Neuronal stem cell (in vitro differentiated cells): ENCODE measurements at regions not wholly inside any gene's neighbourhood (a gene's known extent, or its start where the extent isn't known, plus 50 kb on each side); places are given as distances from the start of the nearest gene placed in this dataset.

ENCODE experiments used
- DNase-seq: peaks from one replicate; pipeline ENCODE4 v3.0.0-alpha.2; 2013; ENCODE audit warnings: low spot score
- H2AFZ ChIP-seq: one replicate; pipeline ENCODE4 v1.6.1; 2013; ENCODE audit warnings: mild to moderate bottlenecking, low read length, inconsistent platforms
- H2AK5ac ChIP-seq: 2 replicates; pipeline ENCODE4 v1.6.1; 2013; ENCODE audit warnings: low read depth, mild to moderate bottlenecking, inconsistent platforms, low read length, moderate library complexity, mixed read lengths
- H2BK120ac ChIP-seq: 2 replicates; pipeline ENCODE4 v1.6.1; 2013; ENCODE audit warnings: low read depth, mild to moderate bottlenecking, inconsistent platforms, low read length, moderate library complexity, mixed read lengths
- H2BK12ac ChIP-seq: one replicate; pipeline ENCODE4 v1.6.1; 2013; ENCODE audit warnings: low read length, inconsistent platforms
- H2BK15ac ChIP-seq: 2 replicates; pipeline ENCODE4 v1.6.1; 2013; ENCODE audit warnings: mild to moderate bottlenecking, low read length, inconsistent platforms, mixed read lengths
- H2BK5ac ChIP-seq: one replicate; pipeline ENCODE4 v1.6.1; 2013; ENCODE audit warnings: inconsistent platforms, mild to moderate bottlenecking, low read length, moderate library complexity
- H3K14ac ChIP-seq: one replicate; pipeline ENCODE4 v1.6.1; 2013; ENCODE audit warnings: low read length, inconsistent platforms
- H3K18ac ChIP-seq: 2 replicates; pipeline ENCODE4 v1.6.1; 2013; ENCODE audit warnings: low read length, inconsistent platforms
- H3K23ac ChIP-seq: 2 replicates; pipeline ENCODE4 v1.6.1; 2013; ENCODE audit warnings: low read depth, mild to moderate bottlenecking, mixed read lengths, low read length, inconsistent platforms; ENCODE audit not compliant: poor library complexity
- H3K27ac ChIP-seq: replicated peaks from 3 replicates; pipeline ENCODE4 v1.5.1; 2013; ENCODE audit warnings: low read length, inconsistent platforms
- H3K27me3 ChIP-seq, 3 experiments: 2 replicates each; pipeline ENCODE4 v1.6.1; 2013; ENCODE audit warnings: low read length in 3 of 3, mild to moderate bottlenecking in 2 of 3, inconsistent platforms in 1 of 3, low read depth in 1 of 3, mixed read lengths in 1 of 3, moderate library complexity in 1 of 3; ENCODE audit not compliant: control insufficient read depth in 3 of 3, insufficient read depth in 3 of 3
- H3K36me3 ChIP-seq, 2 donors: replicated peaks in 1 of 2; 2 replicates each; pipeline ENCODE4 v1.6.1; 2013; ENCODE audit warnings: low read length in 2 of 2; ENCODE audit not compliant: control insufficient read depth in 2 of 2, insufficient read depth in 2 of 2
- H3K4ac ChIP-seq: 2 replicates; pipeline ENCODE4 v1.6.1; 2013; ENCODE audit warnings: inconsistent platforms, mild to moderate bottlenecking, low read length, moderate library complexity
- H3K4me1 ChIP-seq, 2 donors: 1 replicate in 1 of 2; 2 replicates in 1 of 2; pipeline ENCODE4 v1.6.1; 2013; ENCODE audit warnings: low read length in 2 of 2, low read depth in 1 of 2; ENCODE audit not compliant: control insufficient read depth in 2 of 2, insufficient read depth in 1 of 2
- H3K4me2 ChIP-seq: one replicate; pipeline ENCODE4 v1.6.1; 2013; ENCODE audit warnings: mild to moderate bottlenecking, low read length, inconsistent platforms; ENCODE audit not compliant: insufficient read depth, poor library complexity, severe bottlenecking
- H3K4me3 ChIP-seq, 2 donors: 2 replicates each; pipeline ENCODE4 v1.5.1; 2013; ENCODE audit warnings: low read length in 2 of 2, mild to moderate bottlenecking in 2 of 2, inconsistent platforms in 1 of 2, moderate library complexity in 1 of 2
- H3K79me1 ChIP-seq: one replicate; pipeline ENCODE4 v1.6.1; 2013; ENCODE audit warnings: low read depth, mild to moderate bottlenecking, inconsistent platforms, low read length, moderate library complexity
- H3K9ac ChIP-seq: one replicate; pipeline ENCODE4 v1.6.1; 2013; ENCODE audit warnings: mild to moderate bottlenecking, low read depth, low read length, inconsistent platforms; ENCODE audit not compliant: poor library complexity
- H3K9me3 ChIP-seq, 2 donors: replicated peaks in 1 of 2; 2 replicates each; pipeline versions ENCODE3 to v1.6.1; 2013; ENCODE audit warnings: low read length in 2 of 2, mild to moderate bottlenecking in 2 of 2, inconsistent platforms in 1 of 2, low read depth in 1 of 2, mixed read lengths in 1 of 2, moderate library complexity in 1 of 2; ENCODE audit not compliant: control insufficient read depth in 2 of 2, insufficient read depth in 1 of 2
- H4K8ac ChIP-seq: one replicate; pipeline ENCODE4 v1.6.1; 2013; ENCODE audit warnings: low read depth, mild to moderate bottlenecking, inconsistent platforms, low read length, moderate library complexity
- H4K91ac ChIP-seq: one replicate; pipeline ENCODE4 v1.6.1; 2013; ENCODE audit warnings: low read length, low read depth, mild to moderate bottlenecking, inconsistent platforms; ENCODE audit not compliant: poor library complexity
- WGBS, 2 donors: extraction: QIAGEN DNeasy Blood & Tissue Kit; methylation state at CpG; one replicate each; pipeline ENCODE4 v1.1.7; 2013; ENCODE audit warnings: missing lambda C conversion rate in 2 of 2, mixed read lengths in 1 of 2; ENCODE audit not compliant: insufficient read length in 2 of 2, insufficient replicate concordance in 1 of 2; ENCODE audit errors: extremely low coverage in 2 of 2; 5-methylcytosine and 5-hydroxymethylcytosine counted together

DNA sequence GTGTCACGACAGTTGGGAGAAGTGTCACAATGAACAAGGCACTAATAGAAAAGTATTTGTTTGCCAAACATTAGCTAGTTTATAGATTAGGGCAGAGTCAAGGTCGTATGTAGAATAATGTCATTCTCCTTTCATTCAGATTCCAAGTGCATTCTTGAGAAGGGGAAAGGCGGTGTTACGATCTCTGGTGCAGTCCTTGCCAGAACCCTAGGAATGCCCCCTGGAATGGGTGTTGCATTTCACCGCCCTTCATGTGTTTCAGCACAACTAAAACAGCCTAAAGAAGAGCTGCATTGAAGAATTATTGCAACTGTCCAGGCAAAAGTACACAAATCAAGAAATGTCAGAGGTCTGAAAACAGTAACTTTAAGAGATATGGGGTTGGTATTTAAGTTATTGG lies 721.0 kb upstream of the WWC1 start:
- H3K9me3 ChIP-seq, result no peaks in the 10 kb centered on the region
- no peak overlapping the region for H3K23ac ChIP-seq
- no peak overlapping the region for H3K27ac ChIP-seq
- H2BK120ac ChIP-seq, result no peak overlapping the region
- H3K14ac ChIP-seq, result no peak overlapping the region
- H2AK5ac ChIP-seq, result no peak overlapping the region
- no peak overlapping the region for H3K4me3 ChIP-seq
- no peaks in the 10 kb centered on the region for H3K79me1 ChIP-seq
- H3K4ac ChIP-seq, result no peak overlapping the region
- no peak overlapping the region for H3K9ac ChIP-seq
- H2BK15ac ChIP-seq, result no peak overlapping the region
- H2AFZ ChIP-seq, result no peak overlapping the region
- H4K91ac ChIP-seq, result no peak overlapping the region
- H3K27me3 ChIP-seq, result peaks cover 0 to 3% (median 0%) of the 10 kb centered on the region in 3 experiments
- H4K8ac ChIP-seq, result no peak overlapping the region
- no peak for DNase-seq
- no peak overlapping the region for H3K4me2 ChIP-seq
- H3K4me1 ChIP-seq, result peaks cover 2 to 21% of the 10 kb centered on the region in 2 donors
- no peak overlapping the region for H2BK12ac ChIP-seq
- WGBS, 2 donors, result no CpG with 5 or more reads among the region's 5 CpGs
- H3K36me3 ChIP-seq, result no peaks in the 10 kb centered on the region
- H3K18ac ChIP-seq, result no peak overlapping the region
- no peak overlapping the region for H2BK5ac ChIP-seq

GRCh38 chr5:167571824-167572223 lies 719.6 kb upstream of the WWC1 start:
- peaks cover 2 to 31% of the 10 kb centered on the region in 2 donors for H3K4me1 ChIP-seq
- no peaks in the 10 kb centered on the region for H3K9me3 ChIP-seq
- no peaks in the 10 kb centered on the region for H3K79me1 ChIP-seq
- H2AFZ ChIP-seq, result peak overlapping the region; percentile 19
- H4K91ac ChIP-seq, result no peak overlapping the region
- H3K27ac ChIP-seq, result no peak overlapping the region
- H3K18ac ChIP-seq, result no peak overlapping the region
- H3K27me3 ChIP-seq, result peaks cover 0 to 5% (median 0%) of the 10 kb centered on the region in 3 experiments
- no peak overlapping the region for H3K14ac ChIP-seq
- DNase-seq, result no peak
- no peak overlapping the region for H2BK12ac ChIP-seq
- no peaks in the 10 kb centered on the region for H3K36me3 ChIP-seq
- H4K8ac ChIP-seq, result no peak overlapping the region
- H3K4me2 ChIP-seq, result no peak overlapping the region
- H2BK5ac ChIP-seq, result no peak overlapping the region
- H3K23ac ChIP-seq, result no peak overlapping the region
- no CpG with 5 or more reads among the region's 3 CpGs for WGBS, 2 donors
- H3K4me3 ChIP-seq, result no peak overlapping the region
- H3K4ac ChIP-seq, result no peak overlapping the region
- H2BK120ac ChIP-seq, result no peak overlapping the region
- H2BK15ac ChIP-seq, result no peak overlapping the region
- no peak overlapping the region for H3K9ac ChIP-seq
- H2AK5ac ChIP-seq, result no peak overlapping the region

- no peak overlapping the region for H2BK120ac ChIP-seq
- no peak overlapping the region for H4K8ac ChIP-seq
- H3K4me2 ChIP-seq, result peak overlapping the region; percentile 46
- H3K4me1 ChIP-seq, result peaks cover 4 to 38% of the 10 kb centered on the region in 2 donors
- no peak overlapping the region for H3K14ac ChIP-seq
- peak overlapping the region; percentile 74 for H2AFZ ChIP-seq
- no peak overlapping the region for H3K18ac ChIP-seq
- H2BK12ac ChIP-seq, result no peak overlapping the region
- H3K27ac ChIP-seq, result peak overlapping the region; percentile 79
- no peak overlapping the region for H3K4ac ChIP-seq
- no peaks in the 10 kb centered on the region for H3K36me3 ChIP-seq
- DNase-seq, result peak; percentile 74
- H3K27me3 ChIP-seq, result peaks cover 0 to 5% (median 0%) of the 10 kb centered on the region in 3 experiments
- no peak overlapping the region for H2BK15ac ChIP-seq
- no peak overlapping the region for H3K23ac ChIP-seq
- H2BK5ac ChIP-seq, result no peak overlapping the region
- no peak overlapping the region for H4K91ac ChIP-seq
- no CpG with 5 or more reads among the region's 23 CpGs for WGBS, 2 donors
- H2AK5ac ChIP-seq, result no peak overlapping the region
- H3K9ac ChIP-seq, result no peak overlapping the region
- no peaks in the 10 kb centered on the region for H3K9me3 ChIP-seq
- peak overlapping the region in 1 of 2 donors; percentile 44 for H3K4me3 ChIP-seq
- H3K79me1 ChIP-seq, result no peaks in the 10 kb centered on the region
Measured at GRCh38 chr5:167573370-167574127, 717.9 kb upstream of the WWC1 start.

- Histone ChIP-seq H3K79me1 (no peaks in the 10 kb centered on the region), H3K4me3 (peak overlapping the region in 1 of 2 donors; percentile 44)
Measured at GRCh38 chr5:167574464-167574863, 717.0 kb upstream of the WWC1 start.

More at GRCh38 chr5:167574464-167574863, 717.0 kb upstream of the WWC1 start:
- Histone ChIP-seq H4K8ac (no peak overlapping the region), H3K9ac (no peak overlapping the region), H4K91ac (no peak overlapping the region), H3K9me3 (no peaks in the 10 kb centered on the region), H3K4me1 (peaks cover 4 to 47% of the 10 kb centered on the region in 2 donors), H3K23ac (no peak overlapping the region), H3K4me2 (peak overlapping the region; percentile 21), H2BK15ac (no peak overlapping the region), H2BK12ac (no peak overlapping the region), H3K18ac (no peak overlapping the region), H3K14ac (no peak overlapping the region), H2AFZ (peak overlapping the region; percentile 74), H2BK5ac (no peak overlapping the region), H3K27me3 (peaks cover 0 to 5% (median 0%) of the 10 kb centered on the region in 3 experiments), H3K36me3 (no peaks in the 10 kb centered on the region), H3K4ac (no peak overlapping the region), H3K27ac (no peak overlapping the region), H2AK5ac (no peak overlapping the region), H2BK120ac (no peak overlapping the region)
- no peak for DNase-seq
- WGBS, 2 donors, result no CpG with 5 or more reads among the region's 7 CpGs
